ENCODE measurements at regions not wholly inside any gene's neighbourhood (a gene's known extent, or its start where the extent isn't known, plus 50 kb on each side); places are given as distances from the start of the nearest gene placed in this dataset.

DNA sequence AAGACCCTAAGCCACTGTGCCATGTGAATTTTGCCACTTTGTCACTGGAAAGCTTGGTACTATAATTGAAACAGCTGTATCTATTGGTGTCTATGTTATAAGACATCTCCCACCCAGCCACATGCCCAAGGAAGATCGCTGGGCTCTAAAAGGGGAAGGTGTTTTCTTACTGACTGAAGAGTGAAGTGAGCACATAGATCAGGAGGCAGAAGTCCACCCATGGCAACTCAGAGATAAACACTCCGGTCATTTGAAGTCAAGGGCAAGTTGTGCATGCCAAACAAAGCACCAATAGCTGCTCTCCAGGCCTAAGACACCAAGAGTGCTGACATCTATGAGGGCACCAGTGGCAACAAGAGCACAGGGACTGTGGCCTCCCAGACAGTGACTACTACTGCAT is 153.8 kb downstream of the KCTD12 start:
- TF ChIP-seq EZH2phosphoT487 (IDR thresholded peaks at IDR 0.05; ENCODE audit: insufficient read depth, low read depth), result no peak
- TF ChIP-seq EZH2 (IDR thresholded peaks at IDR 0.05; ENCODE audit: insufficient read depth, poor library complexity, severe bottlenecking), result no peak
